Colonic mucosa (tissue), 4 donors: ENCODE measurements at regions not wholly inside any gene's neighbourhood (a gene's known extent, or its start where the extent isn't known, plus 50 kb on each side); places are given as distances from the start of the nearest gene placed in this dataset.

ENCODE experiments used
- DNase-seq: peaks from one replicate; pipeline ENCODE4 v3.0.0-alpha.2; 2020
- H3K27ac ChIP-seq: fragments of 200-600 bp; one replicate; pipeline ENCODE4 v1.8.0; 2021
- H3K27me3 ChIP-seq: fragments of 200-600 bp; one replicate; pipeline ENCODE4 v1.8.0; 2021
- H3K36me3 ChIP-seq: fragments of 200-600 bp; one replicate; pipeline ENCODE4 v1.8.0; 2021
- H3K4me1 ChIP-seq: fragments of 200-600 bp; one replicate; pipeline ENCODE4 v1.8.0; 2021; ENCODE audit warnings: mild to moderate bottlenecking
- H3K4me3 ChIP-seq: fragments of 200-600 bp; one replicate; pipeline ENCODE4 v1.8.0; 2021
- H3K9ac ChIP-seq, 2 donors: one replicate each; pipeline ENCODE4 v1.7.0; 2013; ENCODE audit warnings: control low read depth in 2 of 2, low read depth in 2 of 2, low read length in 2 of 2
- H3K9me3 ChIP-seq: fragments of 200-600 bp; one replicate; pipeline ENCODE4 v1.8.0; 2021
- CTCF ChIP-seq: fragments of 200-600 bp; IDR thresholded peaks from one replicate; pipeline ENCODE4 v1.8.0; 2022; ENCODE audit warnings: antibody characterized with exemption, mild to moderate bottlenecking
- intact Hi-C: fragments of 100-400 bp; cut with DNase I; formaldehyde crosslinking; loops from one replicate; pipeline ENCODE4 v1.14.1; 2022
- donor health status: healthy.
- donor health status: DM: no; HTN: no; CAD: no.
- donor health status: DM: no; HTN: no; CAD: no.

GRCh38 chr20:62551407-62552323 is 75.9 kb upstream of the GATA5 start:
- Histone ChIP-seq H3K27me3 (peaks cover 52% of the 10 kb centered on the region), H3K9me3 (no peaks in the 10 kb centered on the region), H3K36me3 (no peaks in the 10 kb centered on the region), H3K4me3 (peak overlapping the region; percentile 26), H3K9ac (no peak overlapping the region), H3K4me1 (no peaks in the 10 kb centered on the region), H3K27ac (no peak overlapping the region)
- intact Hi-C loops: no loop called here
- no peak for TF ChIP-seq CTCF
- no peak for DNase-seq

GRCh38 chr20:62552613-62553012 is 76.8 kb upstream of the GATA5 start:
- TF ChIP-seq CTCF: no peak
- Histone ChIP-seq H3K27me3 (peaks cover 60% of the 10 kb centered on the region), H3K27ac (no peak overlapping the region), H3K4me1 (no peaks in the 10 kb centered on the region), H3K9ac (no peak overlapping the region), H3K36me3 (no peaks in the 10 kb centered on the region), H3K9me3 (no peaks in the 10 kb centered on the region), H3K4me3 (no peak overlapping the region)
- intact Hi-C loops: no loop called here
- no peak for DNase-seq

GRCh38 chr20:62553136-62553837 is 77.5 kb upstream of the GATA5 start:
- Histone ChIP-seq H3K4me3 (no peak overlapping the region), H3K4me1 (no peaks in the 10 kb centered on the region), H3K27ac (no peak overlapping the region), H3K36me3 (no peaks in the 10 kb centered on the region), H3K9ac (no peak overlapping the region), H3K27me3 (peaks cover 60% of the 10 kb centered on the region), H3K9me3 (no peaks in the 10 kb centered on the region)
- intact Hi-C loops: no loop called here
- no peak for TF ChIP-seq CTCF
- no peak for DNase-seq

GRCh38 chr20:62553838-62554161 is 78.0 kb upstream of the GATA5 start:
- no peaks in the 10 kb centered on the region for H3K36me3 ChIP-seq
- intact Hi-C loops: no loop called here
- TF ChIP-seq CTCF: no peak
- no peak overlapping the region for H3K9ac ChIP-seq
- no peak overlapping the region for H3K4me3 ChIP-seq
- DNase-seq: no peak
- no peaks in the 10 kb centered on the region for H3K9me3 ChIP-seq
- no peak overlapping the region for H3K27ac ChIP-seq
- H3K4me1 ChIP-seq: no peaks in the 10 kb centered on the region
- peaks cover 60% of the 10 kb centered on the region for H3K27me3 ChIP-seq

- H3K4me1 ChIP-seq: no peaks in the 10 kb centered on the region
- peaks cover 60% of the 10 kb centered on the region for H3K27me3 ChIP-seq
- no peak overlapping the region for H3K27ac ChIP-seq
- intact Hi-C loops: no loop called here
- TF ChIP-seq CTCF: no peak
- H3K9ac ChIP-seq: no peak overlapping the region
- no peak overlapping the region for H3K4me3 ChIP-seq
- no peaks in the 10 kb centered on the region for H3K9me3 ChIP-seq
- no peak for DNase-seq
- no peaks in the 10 kb centered on the region for H3K36me3 ChIP-seq
These were observed 78.6 kb upstream of the GATA5 start for GRCh38 chr20:62554214-62554897.
